HG03460 (cell line): ENCODE measurements at regions not wholly inside any gene's neighbourhood (a gene's known extent, or its start where the extent isn't known, plus 50 kb on each side); places are given as distances from the start of the nearest gene placed in this dataset.

Experiments used
- ATAC-seq: cut with Tn5 transposase; IDR thresholded peaks from one replicate; pipeline ENCODE4 v1.9.1; 2021; ENCODE audit not compliant: unreplicated experiment

DNA sequence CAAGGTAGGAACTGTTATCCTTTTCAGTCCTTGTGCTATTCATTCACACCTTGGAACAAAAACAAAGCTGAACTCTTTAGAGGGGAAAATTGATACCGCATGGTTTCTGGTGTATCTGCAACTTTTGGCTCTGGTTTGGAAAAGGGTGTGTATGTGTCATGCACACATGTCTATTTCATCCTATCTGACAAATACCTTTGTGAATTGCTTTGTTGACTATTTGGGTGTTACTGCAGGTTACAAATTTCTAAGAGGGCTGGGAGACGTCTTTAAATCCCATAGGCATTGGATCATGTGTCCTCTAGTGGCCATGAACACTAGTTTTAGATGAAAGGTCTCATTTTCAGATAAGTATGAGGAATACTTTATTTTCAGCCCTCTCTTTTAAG, 59.9 kb upstream of the IFNG-AS1 start:
- no peak for ATAC-seq

DNA sequence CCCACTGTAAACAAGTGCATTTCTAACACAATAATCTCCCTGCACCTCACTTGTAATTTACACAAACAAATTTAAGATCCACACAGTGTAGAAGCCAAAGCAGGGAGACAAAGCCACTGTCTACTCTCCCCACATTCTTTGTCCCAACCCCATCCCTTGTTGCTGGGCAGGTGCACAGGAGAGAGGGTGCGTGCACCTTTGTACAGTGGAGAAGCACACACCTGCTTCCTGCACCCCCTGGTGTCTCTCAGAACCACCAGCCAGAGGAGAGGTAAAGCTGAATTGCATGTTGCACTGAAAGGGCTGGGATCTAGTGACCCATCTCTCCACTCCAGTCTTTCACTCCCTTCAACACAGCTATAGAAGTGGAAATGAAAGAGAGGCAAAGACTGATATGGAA, 51.4 kb upstream of the IFNG-AS1 start:
- ATAC-seq = no peak
